Endothelial cell of umbilical vein (primary cell): ENCODE measurements at regions not wholly inside any gene's neighbourhood (a gene's known extent, or its start where the extent isn't known, plus 50 kb on each side); places are given as distances from the start of the nearest gene placed in this dataset.

ENCODE experiments used
- EZH2 ChIP-seq: IDR thresholded peaks from 2 replicates; pipeline ENCODE4 v1.6.1; 2012; ENCODE audit warnings: borderline replicate concordance, low read depth, mild to moderate bottlenecking, moderate library complexity, low read length, inconsistent platforms; ENCODE audit not compliant: severe bottlenecking
- FOS ChIP-seq: IDR thresholded peaks from 2 replicates; pipeline ENCODE4 v1.6.1; 2011; ENCODE audit warnings: mild to moderate bottlenecking, low read length, moderate library complexity, borderline replicate concordance; ENCODE audit not compliant: insufficient read depth
- MYC ChIP-seq: IDR thresholded peaks from one replicate; pipeline ENCODE4 v1.6.1; 2011; ENCODE audit warnings: mild to moderate bottlenecking, low read depth, low read length
- POLR2A ChIP-seq: IDR thresholded peaks from 2 replicates; pipeline ENCODE4 v1.6.1; 2012; ENCODE audit warnings: low read depth, mild to moderate bottlenecking, control low read depth, low read length
- POLR2AphosphoS5 ChIP-seq: IDR thresholded peaks from 2 replicates; pipeline ENCODE4 v1.6.1; 2012; ENCODE audit warnings: low read depth, mild to moderate bottlenecking, control low read depth, low read length, moderate library complexity; ENCODE audit not compliant: insufficient read depth
- TF ChIP-seq, protein P1 (sequence below), 2 donors: IDR thresholded peaks; 1 replicate in 1 of 2; 2 replicates in 1 of 2; pipeline ENCODE4 v1.5.1; 2011; ENCODE audit warnings: low read length in 2 of 2, mild to moderate bottlenecking in 2 of 2, moderate library complexity in 2 of 2, control low read depth in 1 of 2, inconsistent platforms in 1 of 2, low read depth in 1 of 2; ENCODE audit not compliant: insufficient read depth in 1 of 2; ENCODE audit errors: extremely low read depth in 1 of 2
- TF ChIP-seq, protein P2 (sequence below): IDR thresholded peaks from 2 replicates; pipeline ENCODE4 v1.6.1; 2011; ENCODE audit not compliant: insufficient read depth, insufficient read length

DNA sequence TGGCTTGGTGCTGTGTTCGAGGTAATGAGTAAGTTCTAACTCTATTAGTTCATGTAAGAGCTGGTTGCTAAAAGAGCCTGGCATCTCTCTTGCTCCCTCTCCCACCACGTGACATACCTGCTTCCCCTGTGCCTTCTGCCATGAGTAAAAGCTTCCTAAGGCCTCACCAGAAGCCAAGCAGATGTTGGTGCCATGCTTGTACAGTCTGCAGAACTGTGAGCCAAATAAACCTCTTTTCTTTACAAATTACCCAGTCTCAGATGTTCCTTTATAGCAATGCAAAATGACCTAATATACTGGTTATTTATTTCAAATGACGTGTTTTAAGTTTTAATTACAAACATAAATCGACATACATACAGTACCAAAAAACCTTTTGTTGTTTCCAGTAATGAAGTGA is 101.7 kb upstream of the DNAJC1 start:
- TF ChIP-seq POLR2AphosphoS5: no peak
- TF ChIP-seq, protein P1, sequence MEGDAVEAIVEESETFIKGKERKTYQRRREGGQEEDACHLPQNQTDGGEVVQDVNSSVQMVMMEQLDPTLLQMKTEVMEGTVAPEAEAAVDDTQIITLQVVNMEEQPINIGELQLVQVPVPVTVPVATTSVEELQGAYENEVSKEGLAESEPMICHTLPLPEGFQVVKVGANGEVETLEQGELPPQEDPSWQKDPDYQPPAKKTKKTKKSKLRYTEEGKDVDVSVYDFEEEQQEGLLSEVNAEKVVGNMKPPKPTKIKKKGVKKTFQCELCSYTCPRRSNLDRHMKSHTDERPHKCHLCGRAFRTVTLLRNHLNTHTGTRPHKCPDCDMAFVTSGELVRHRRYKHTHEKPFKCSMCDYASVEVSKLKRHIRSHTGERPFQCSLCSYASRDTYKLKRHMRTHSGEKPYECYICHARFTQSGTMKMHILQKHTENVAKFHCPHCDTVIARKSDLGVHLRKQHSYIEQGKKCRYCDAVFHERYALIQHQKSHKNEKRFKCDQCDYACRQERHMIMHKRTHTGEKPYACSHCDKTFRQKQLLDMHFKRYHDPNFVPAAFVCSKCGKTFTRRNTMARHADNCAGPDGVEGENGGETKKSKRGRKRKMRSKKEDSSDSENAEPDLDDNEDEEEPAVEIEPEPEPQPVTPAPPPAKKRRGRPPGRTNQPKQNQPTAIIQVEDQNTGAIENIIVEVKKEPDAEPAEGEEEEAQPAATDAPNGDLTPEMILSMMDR (IDR thresholded peaks at IDR 0.05; ENCODE audit: extremely low read depth in 1 of 2, insufficient read depth in 1 of 2, low read depth in 1 of 2, low read length in 2 of 2): no peak
- TF ChIP-seq POLR2A: no peak
- no peak for TF ChIP-seq EZH2
- TF ChIP-seq, protein P2, sequence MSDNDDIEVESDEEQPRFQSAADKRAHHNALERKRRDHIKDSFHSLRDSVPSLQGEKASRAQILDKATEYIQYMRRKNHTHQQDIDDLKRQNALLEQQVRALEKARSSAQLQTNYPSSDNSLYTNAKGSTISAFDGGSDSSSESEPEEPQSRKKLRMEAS: no peak
- no peak for TF ChIP-seq MYC
- TF ChIP-seq FOS: no peak
